ENCODE measurements at regions not wholly inside any gene's neighbourhood (a gene's known extent, or its start where the extent isn't known, plus 50 kb on each side); places are given as distances from the start of the nearest gene placed in this dataset.

DNA sequence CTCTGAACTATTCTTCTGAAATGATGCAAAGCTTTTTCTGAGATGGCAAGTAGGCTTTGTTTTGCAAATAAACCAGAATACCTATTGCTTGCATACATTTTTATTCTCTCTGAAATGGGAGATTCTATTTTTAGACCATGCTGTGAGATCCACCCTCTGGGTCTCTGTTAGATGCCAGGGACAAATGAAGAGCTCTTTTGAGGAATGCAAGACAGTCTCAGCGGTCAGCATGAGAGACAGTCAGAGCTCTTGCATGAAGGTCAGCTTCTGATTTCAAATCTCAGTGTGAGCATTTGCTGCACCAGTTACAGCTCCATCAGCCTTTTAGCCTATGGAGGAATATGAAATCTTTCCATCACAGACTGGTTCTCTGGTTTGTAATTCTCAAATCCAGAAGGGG, 429.9 kb upstream of the KLF6 start:
- no peak for DNase-seq

GRCh38 chr10:4213441-4213840, 428.4 kb upstream of the KLF6 start:
- no peak for DNase-seq

GRCh38 chr10:4212111-4212630, 427.2 kb upstream of the KLF6 start:
- no peak for DNase-seq

- DNase-seq = no peak
These were observed 423.5 kb upstream of the KLF6 start for GRCh38 chr10:4208499-4208898.

DNA sequence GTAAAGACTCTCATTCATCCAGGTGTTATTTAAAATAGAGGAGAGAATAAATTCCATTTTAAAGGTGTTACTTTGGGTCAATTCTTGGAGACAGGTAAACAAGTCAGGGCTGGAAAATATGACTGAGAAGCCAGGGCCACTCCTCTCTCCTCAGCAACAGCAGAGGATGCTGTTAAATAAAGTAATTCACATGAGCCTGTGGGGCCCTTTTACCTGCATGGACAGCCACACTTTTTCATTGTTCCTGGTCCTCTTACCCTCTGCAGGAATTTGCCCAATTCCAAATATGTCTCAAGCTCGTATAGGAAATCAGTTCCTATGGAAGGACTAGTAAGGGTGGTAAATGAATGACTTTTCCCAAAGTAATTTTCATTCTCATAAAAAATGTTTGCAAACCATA, 420.1 kb upstream of the KLF6 start:
- DNase-seq = no peak

- DNase-seq = no peak
These were observed 417.9 kb upstream of the KLF6 start for GRCh38 chr10:4202938-4203337.

GRCh38 chr10:4201866-4202825, 417.1 kb upstream of the KLF6 start:
- no peak for DNase-seq

- no peak for DNase-seq
These were observed 414.2 kb upstream of the KLF6 start for GRCh38 chr10:4199196-4199595.

DNA sequence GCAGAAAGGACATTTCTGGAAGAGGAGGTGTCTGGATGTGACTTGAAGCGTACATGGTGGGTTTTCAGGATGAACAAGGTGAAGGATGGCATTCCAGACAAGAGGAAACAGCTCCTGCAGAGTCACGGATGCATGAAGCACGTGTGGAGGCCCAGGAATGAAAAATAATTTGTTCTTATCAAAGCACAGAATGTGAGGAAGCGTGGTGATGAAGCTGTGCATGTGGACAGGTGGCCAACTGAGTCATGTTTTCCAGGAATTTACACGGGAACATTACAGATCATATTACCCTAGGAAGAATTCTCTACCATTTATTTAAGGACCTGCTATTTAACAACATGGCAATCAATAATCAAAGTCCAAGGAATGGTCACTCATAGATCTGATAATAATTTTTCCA, 413.2 kb upstream of the KLF6 start:
- no peak for DNase-seq

DNA sequence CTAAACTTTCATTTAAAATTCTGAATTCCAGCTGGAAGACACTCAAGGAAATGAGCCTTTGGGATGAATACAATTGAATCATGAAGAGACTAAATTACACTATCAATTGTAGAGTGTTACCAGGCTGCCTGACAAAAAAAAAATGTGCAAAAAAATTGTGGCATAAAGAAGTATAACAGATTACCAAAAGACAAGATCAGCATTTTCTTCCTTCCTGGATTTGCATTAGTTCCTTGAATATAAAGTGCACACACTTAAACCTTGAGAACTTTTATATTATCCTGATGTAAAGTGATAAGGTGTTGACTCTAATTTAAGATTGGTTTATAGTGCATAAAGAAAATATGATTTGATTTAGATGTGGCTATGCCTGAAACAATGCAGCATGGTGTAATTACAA, 412.7 kb upstream of the KLF6 start:
- no peak for DNase-seq

DNA sequence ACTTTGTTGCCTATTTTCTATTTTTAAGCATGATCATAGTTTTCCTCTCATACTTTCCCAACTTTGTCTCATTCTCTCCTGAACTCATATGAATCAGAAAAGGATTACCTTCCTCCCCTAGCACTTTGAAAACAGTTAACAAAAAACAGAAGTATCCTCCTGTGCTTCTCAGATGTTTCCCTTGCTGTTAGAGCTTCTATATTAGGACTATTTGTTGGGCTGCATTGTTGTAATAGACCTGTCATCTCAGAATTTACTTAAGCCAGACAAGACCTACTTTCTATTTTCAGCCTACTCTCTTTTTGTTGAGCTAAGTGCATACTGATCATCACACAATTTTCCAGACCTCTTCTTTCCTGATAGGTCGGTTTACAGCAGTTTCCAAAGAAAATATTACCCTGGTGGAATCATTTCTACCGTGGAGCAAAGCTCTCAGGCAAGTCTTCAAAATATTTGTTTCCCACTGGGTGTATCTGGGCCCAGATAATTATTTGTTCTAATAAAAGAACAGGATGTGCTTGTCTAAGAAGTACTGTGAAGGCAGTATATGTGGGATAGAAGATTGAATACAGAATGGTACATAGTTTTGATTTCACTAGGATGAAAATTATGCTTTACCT, 411.9 kb upstream of the KLF6 start:
- DNase-seq = no peak

DNA sequence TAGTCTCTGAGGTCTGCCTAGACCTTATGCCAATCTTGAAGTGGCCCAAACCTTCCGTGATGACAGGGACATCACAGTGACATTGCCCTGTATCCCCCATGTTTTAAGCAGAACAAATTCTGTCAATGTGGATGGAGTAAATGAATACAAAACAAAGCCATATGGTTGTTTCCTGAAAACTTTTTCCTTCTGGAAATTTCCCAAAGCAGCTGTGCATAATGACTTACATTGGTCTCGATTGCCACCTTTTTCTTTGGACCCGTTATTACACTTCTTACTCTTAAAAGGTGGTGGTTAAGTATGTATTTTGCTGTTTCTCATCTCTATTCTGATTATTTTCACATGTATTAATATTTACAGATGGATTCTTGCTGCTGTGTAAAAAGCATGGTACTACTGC, 411.2 kb upstream of the KLF6 start:
- DNase-seq = no peak

DNA sequence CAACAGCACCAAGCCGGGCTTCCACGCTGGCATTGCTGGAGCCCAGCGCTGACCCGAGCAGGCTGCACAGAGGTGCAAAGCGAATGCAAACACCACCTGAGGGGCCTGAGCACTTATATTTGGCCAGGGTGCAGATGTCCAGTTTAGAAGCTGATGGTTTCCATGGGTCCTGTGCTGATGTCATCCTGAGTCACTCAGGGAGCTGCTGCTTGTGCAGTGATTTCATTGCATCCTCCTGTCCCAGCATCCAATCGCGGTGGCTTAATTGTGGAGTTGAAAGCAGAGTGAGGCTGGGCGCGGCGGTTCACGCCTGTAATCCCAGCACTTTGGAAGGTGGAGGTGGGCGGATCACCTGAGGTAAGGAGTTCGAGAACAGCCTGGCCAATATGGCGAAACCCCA, 410.2 kb upstream of the KLF6 start:
- no peak for DNase-seq

GRCh38 chr10:4194231-4194630, 409.2 kb upstream of the KLF6 start:
- no peak for DNase-seq

DNA sequence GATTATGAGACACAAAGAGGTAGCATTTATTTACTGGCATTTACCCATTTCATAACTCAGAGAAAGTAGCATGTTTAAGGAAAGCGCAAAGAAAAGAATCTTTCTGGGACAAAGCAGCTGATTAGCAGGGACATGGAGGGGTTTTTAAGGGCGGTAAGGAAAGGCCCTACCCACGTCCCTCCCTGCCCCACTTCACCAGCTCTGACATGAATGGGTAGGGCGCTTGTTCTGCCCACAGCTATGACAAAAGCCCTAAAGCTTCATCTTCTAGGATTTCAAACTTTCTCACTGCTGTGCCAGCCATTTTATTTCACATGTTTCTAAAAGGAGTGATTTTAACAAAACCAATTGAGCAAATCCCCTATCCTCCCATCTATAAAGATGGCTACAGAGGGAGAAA, 406.9 kb upstream of the KLF6 start:
- no peak for DNase-seq

DNA sequence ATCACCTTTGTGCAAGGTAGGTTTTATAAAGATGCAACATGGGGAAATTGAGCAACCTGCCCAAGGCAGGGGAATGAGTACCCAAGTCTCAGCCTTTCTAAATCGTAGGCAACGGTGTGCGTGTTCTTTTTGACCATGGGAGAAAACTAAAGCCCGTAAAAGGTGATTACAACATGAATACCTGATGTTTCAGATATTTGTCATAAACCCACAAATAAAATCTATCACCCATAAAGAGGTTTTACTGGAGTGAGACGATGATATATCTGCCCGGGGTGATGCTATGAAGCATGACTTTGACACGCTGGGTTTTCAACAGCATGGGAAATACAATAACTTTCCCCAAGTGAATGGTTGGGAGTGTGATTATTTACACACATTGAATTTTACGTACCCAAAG, 406.3 kb upstream of the KLF6 start:
- DNase-seq = no peak

DNA sequence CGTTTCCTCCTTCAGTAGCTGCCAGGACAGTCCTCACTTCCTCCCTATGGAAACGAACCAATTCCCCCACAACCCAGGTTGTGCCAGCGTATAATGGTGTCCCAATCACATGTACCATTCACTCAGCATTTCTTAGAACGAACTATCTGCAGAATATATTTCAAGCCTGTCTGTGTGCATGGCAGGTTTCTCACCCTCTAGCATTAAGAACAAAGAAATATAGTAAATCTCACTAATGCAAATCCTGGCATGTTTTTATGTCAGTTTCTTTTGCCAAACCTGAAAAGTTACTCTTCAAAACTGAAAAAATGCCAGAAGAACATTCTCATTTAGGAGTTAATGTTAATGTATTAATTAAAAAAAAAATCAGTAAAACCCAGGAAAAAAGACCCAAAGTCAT, 405.9 kb upstream of the KLF6 start:
- DNase-seq = no peak

- no peak for DNase-seq
These were observed 404.3 kb upstream of the KLF6 start for GRCh38 chr10:4189281-4189680.

DNA sequence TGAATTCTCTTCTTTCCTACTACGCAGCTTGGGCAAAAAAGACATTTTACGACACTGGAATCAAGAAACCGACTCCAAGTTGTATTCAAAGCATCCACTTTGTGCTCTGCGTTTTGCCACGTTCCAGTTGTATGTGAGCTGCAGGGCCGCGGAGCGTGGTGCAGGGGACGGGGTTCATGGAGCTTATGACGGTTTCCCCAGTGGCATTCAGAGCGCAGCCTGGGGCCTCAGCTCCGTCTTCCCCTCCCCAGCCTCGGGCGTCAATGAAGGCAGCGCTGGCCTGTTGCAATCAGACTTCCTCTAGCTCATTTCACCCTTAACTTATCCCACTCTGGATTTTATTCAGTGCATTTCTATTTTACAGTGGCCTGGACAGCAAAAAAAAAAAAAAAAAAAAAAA, 403.4 kb upstream of the KLF6 start:
- DNase-seq = no peak

GRCh38 chr10:4186849-4187540, 402.0 kb upstream of the KLF6 start:
- no peak for DNase-seq

DNA sequence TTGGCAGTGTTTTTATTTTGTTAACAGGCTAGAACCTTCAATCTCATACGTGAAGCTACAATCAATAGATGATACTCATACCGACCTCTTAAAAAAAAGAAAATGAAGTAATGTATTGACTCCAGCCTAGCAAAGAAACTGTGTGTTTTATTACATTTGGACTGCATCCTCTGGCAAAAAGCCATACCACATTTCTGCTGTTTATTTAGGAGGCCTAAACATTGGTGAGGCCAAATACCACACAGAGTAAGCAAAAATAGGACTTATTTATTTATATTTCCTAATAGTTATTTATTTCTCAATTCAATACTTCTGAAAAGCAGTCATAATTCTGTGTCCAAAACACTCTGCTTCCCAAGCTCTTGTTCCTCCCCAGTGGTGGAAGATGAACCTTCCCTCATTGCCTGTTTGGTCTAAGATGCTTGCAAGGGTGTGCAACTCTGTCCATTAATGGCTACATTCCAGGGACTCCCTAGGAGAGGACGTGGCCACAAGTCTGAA, 398.8 kb upstream of the KLF6 start:
- no peak for DNase-seq

- no peak for DNase-seq
These were observed 396.6 kb upstream of the KLF6 start for GRCh38 chr10:4181621-4182049.

DNA sequence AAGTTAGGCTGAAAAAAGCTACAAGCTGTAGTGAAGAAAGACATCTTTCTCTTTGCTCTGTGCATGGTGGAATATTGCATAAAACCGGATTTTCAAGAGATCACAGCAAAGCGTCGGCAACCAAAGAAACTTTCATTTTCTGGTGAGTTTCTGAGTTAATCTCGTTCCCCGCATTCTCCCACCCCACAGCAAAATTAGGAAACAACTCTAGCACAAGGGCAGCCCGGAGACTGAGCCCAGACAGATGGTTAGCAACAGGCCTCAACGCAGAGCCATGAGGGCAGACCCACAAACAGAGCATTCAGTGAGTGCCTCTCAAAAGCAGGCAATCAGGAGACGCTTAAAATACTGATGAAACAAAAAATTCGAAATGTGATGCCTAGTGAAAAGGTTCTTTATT, 396.1 kb upstream of the KLF6 start:
- no peak for DNase-seq

GRCh38 chr10:4177791-4178190, 392.8 kb upstream of the KLF6 start:
- DNase-seq = no peak

Measured in CD4-positive, alpha-beta T cell treated with Interferon gamma for 1 hour (primary cell).